Peyer's patch (tissue), 4 donors: ENCODE measurements at regions not wholly inside any gene's neighbourhood (a gene's known extent, or its start where the extent isn't known, plus 50 kb on each side); places are given as distances from the start of the nearest gene placed in this dataset.
"Not testable (repeated sequence)": the region's sequence is repeated elsewhere in the genome, so short reads cannot be mapped to it uniquely, and the experiment has no call there.

Experiments
- DNase-seq, 3 donors: peaks; one replicate each; pipeline ENCODE4 v3.0.0-alpha.2; 2017 to 2019
- H3K27ac ChIP-seq, 4 donors: fragments of 200-600 bp; sonication (generic); one replicate each; pipeline ENCODE4 v1.5.1; 2016 to 2019
- H3K27me3 ChIP-seq, 2 donors: fragments of 200-600 bp; sonication (generic); one replicate each; pipeline ENCODE4 v1.5.1; 2019
- H3K36me3 ChIP-seq, 3 donors: fragments of 200-600 bp; sonication (generic); one replicate each; pipeline ENCODE4 v1.5.1; 2016 to 2019
- H3K4me1 ChIP-seq, 4 donors: fragments of 200-600 bp; sonication (generic); one replicate each; pipeline ENCODE4 v1.5.1; 2016 to 2019
- H3K4me3 ChIP-seq, 4 donors: fragments of 200-600 bp; sonication (generic); 1 replicate in 3 of 4; 2 replicates in 1 of 4; pipeline ENCODE4 v1.5.1; 2016 to 2019; ENCODE audit warnings: mild to moderate bottlenecking in 1 of 4
- H3K9me3 ChIP-seq, 4 donors: fragments of 200-600 bp; sonication (generic); one replicate each; pipeline ENCODE4 v1.5.1; 2016 to 2019; ENCODE audit warnings: mild to moderate bottlenecking in 1 of 4
- POLR2A ChIP-seq, 2 donors: fragments of 450-650 bp; IDR thresholded peaks; one replicate each; pipeline ENCODE4 v1.5.1; 2017; ENCODE audit warnings: antibody characterized with exemption in 2 of 2, mild to moderate bottlenecking in 2 of 2, moderate library complexity in 2 of 2
- small RNA-seq, 2 donors: library from RNA; depleted of rRNA; stranded (forward); fragments of <200 nt; gene quantifications; one replicate each; pipeline ENCODE3, GENCODE V24; 2016
- TF ChIP-seq, protein P1 (sequence below), 6 experiments: fragments of 450-650 bp in 4 of 6; fragments of 200-600 bp in 2 of 6; sonication (generic) in 1 of 6; IDR thresholded peaks; one replicate each; pipeline ENCODE4 v1.5.1; 2017 to 2019; ENCODE audit warnings: antibody characterized with exemption in 6 of 6, mild to moderate bottlenecking in 3 of 6, moderate library complexity in 1 of 6

DNA sequence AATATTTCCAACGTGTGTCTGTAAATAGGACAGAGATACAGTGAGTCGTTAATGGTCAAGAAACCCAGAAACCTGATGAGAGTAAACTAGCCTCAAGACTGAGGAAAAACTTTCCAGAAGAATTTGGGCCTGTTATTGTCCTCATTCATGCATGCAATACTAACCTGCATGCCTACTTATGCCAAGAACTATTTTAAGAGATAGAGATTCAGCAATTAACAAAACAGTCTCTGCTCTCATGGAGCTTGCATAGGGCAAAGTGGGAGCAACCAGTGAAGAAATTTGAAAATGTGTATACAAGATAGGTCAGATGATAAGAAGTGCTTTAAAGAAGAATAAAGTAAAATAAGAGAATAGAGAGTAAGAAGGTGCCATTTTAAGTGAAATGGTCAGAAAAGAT, 66.1 kb upstream of the FRG1 start:
- DNase-seq: no peak
- H3K27me3 ChIP-seq: no peaks in the 10 kb centered on the region
- H3K27ac ChIP-seq: no peak overlapping the region
- no peaks in the 10 kb centered on the region for H3K36me3 ChIP-seq
- TF ChIP-seq, protein P1, sequence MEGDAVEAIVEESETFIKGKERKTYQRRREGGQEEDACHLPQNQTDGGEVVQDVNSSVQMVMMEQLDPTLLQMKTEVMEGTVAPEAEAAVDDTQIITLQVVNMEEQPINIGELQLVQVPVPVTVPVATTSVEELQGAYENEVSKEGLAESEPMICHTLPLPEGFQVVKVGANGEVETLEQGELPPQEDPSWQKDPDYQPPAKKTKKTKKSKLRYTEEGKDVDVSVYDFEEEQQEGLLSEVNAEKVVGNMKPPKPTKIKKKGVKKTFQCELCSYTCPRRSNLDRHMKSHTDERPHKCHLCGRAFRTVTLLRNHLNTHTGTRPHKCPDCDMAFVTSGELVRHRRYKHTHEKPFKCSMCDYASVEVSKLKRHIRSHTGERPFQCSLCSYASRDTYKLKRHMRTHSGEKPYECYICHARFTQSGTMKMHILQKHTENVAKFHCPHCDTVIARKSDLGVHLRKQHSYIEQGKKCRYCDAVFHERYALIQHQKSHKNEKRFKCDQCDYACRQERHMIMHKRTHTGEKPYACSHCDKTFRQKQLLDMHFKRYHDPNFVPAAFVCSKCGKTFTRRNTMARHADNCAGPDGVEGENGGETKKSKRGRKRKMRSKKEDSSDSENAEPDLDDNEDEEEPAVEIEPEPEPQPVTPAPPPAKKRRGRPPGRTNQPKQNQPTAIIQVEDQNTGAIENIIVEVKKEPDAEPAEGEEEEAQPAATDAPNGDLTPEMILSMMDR (IDR thresholded peaks at IDR 0.05): no peak
- TF ChIP-seq POLR2A (IDR thresholded peaks at IDR 0.05): no peak
- no peak overlapping the region for H3K4me3 ChIP-seq
- no peaks in the 10 kb centered on the region for H3K4me1 ChIP-seq
- H3K9me3 ChIP-seq: no peaks in the 10 kb centered on the region

DNA sequence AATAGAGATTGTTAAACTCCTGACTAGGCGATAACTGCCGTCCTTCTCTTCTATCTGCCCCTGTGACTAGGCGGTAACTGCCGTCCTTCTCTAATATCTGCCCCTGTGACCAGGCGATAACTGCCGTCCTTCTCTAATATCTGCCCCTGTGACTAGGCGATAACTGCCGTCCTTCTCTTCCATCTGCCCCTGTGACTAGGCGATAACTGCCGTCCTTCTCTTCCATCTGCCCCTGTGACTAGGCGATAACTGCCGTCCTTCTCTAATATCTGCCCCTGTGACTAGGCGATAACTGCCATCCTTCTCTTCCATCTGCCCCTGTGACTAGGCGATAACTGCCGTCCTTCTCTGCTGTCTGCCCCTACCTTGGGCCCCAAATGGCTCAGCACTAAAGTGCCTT, 59.5 kb upstream of the FRG1 start:
- peak in 1 of 3 donors; percentile 20 for DNase-seq

DNA sequence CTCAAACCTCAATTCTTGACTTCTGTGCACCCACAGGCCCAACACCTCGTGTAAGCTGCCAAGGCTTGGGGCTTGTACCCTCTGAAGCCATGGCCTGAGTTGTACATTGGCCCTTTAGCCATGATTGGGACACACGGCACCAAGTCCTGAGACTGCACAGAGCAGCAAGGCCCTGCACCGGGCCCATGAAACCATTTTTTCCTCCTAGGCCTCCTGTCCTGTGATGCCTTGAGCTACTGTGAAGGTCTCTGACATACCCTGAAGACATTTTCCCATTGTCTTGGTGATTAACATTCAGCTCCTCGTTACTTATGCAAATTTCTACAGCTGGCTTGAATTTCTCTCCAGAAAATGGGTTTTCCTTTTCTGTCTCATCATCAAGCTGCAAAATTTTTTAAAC, 52.3 kb upstream of the FRG1 start:
- H3K4me3 ChIP-seq, H3K27ac ChIP-seq, DNase-seq, H3K9me3 ChIP-seq, H3K27me3 ChIP-seq, H3K36me3 ChIP-seq, H3K4me1 ChIP-seq: not testable (repeated sequence)

More for the DNA sequence above, 59.5 kb upstream of the FRG1 start:
- not testable (repeated sequence) for H3K4me3 ChIP-seq, H3K36me3 ChIP-seq, H3K9me3 ChIP-seq, H3K4me1 ChIP-seq, H3K27me3 ChIP-seq, H3K27ac ChIP-seq

Small RNA genes lying in the stretch of these regions (small RNA-seq; reads per million reads assigned to genes)
- gene RNU1-51P (0 reads per million in 2 donors), gene RNU7-192P (0 reads per million in 2 donors)
